ENCODE measurements at regions not wholly inside any gene's neighbourhood (a gene's known extent, or its start where the extent isn't known, plus 50 kb on each side); places are given as distances from the start of the nearest gene placed in this dataset.

- TF ChIP-seq CTCF (IDR thresholded peaks at IDR 0.05; ENCODE audit: low read length) (no peak), EZH2 (optimal IDR thresholded peaks at IDR 0.05; ENCODE audit: low read depth, low read length) (no peak), EZH2phosphoT487 (IDR thresholded peaks at IDR 0.05; ENCODE audit: low read length) (no peak)
Measured at GRCh38 chr15:81885135-81885534, 160.7 kb downstream of the MEX3B start.

All from MM.1S (cell line).